ENCODE measurements at regions not wholly inside any gene's neighbourhood (a gene's known extent, or its start where the extent isn't known, plus 50 kb on each side); places are given as distances from the start of the nearest gene placed in this dataset.
A peak's percentile ranks its signal among the peaks of the same experiment; 100 is the strongest.

- TF ChIP-seq CTCF (IDR thresholded peaks at IDR 0.05; ENCODE audit: control insufficient read depth, extremely low read depth, insufficient read depth): no peak
- no peak for DNase-seq (ENCODE audit: low read depth)
- H3K4me3 ChIP-seq (ENCODE audit: low read depth, low read length): no peak overlapping the region
Measured at GRCh38 chr12:132417741-132418140, 72.2 kb upstream of the FBRSL1 start.

GRCh38 chr12:132416827-132417226, 73.1 kb upstream of the FBRSL1 start:
- no peak for DNase-seq (ENCODE audit: low read depth)

GRCh38 chr12:132416121-132416673, 73.8 kb upstream of the FBRSL1 start:
- no peak for DNase-seq (ENCODE audit: low read depth)
- H3K4me3 ChIP-seq (ENCODE audit: low read depth, low read length): no peak overlapping the region
- TF ChIP-seq CTCF (IDR thresholded peaks at IDR 0.05; ENCODE audit: control insufficient read depth, extremely low read depth, insufficient read depth): no peak

More at GRCh38 chr12:132416827-132417226, 73.1 kb upstream of the FBRSL1 start:
- H3K4me3 ChIP-seq (ENCODE audit: low read depth, low read length): no peak overlapping the region
- no peak for TF ChIP-seq CTCF (IDR thresholded peaks at IDR 0.05; ENCODE audit: control insufficient read depth, extremely low read depth, insufficient read depth)

GRCh38 chr12:132415327-132416120, 74.4 kb upstream of the FBRSL1 start:
- no peak for TF ChIP-seq CTCF (IDR thresholded peaks at IDR 0.05; ENCODE audit: control insufficient read depth, extremely low read depth, insufficient read depth)
- no peak overlapping the region for H3K4me3 ChIP-seq (ENCODE audit: low read depth, low read length)
- no peak for DNase-seq (ENCODE audit: low read depth)

- no peak overlapping the region for H3K4me3 ChIP-seq (ENCODE audit: low read depth, low read length)
- peak; percentile 95 for TF ChIP-seq CTCF (IDR thresholded peaks at IDR 0.05; ENCODE audit: control insufficient read depth, extremely low read depth, insufficient read depth)
- DNase-seq (ENCODE audit: low read depth): peak; percentile 26
Measured at GRCh38 chr12:132414634-132415326, 75.2 kb upstream of the FBRSL1 start.

- no peak overlapping the region for H3K4me3 ChIP-seq (ENCODE audit: low read depth, low read length)
- TF ChIP-seq CTCF (IDR thresholded peaks at IDR 0.05; ENCODE audit: control insufficient read depth, extremely low read depth, insufficient read depth): peak; percentile 70
- no peak for DNase-seq (ENCODE audit: low read depth)
Measured at GRCh38 chr12:132413931-132414588, 75.9 kb upstream of the FBRSL1 start.
